HG03442 (cell line): ENCODE measurements at regions not wholly inside any gene's neighbourhood (a gene's known extent, or its start where the extent isn't known, plus 50 kb on each side); places are given as distances from the start of the nearest gene placed in this dataset.
"Not testable (repeated sequence)": the region's sequence is repeated elsewhere in the genome, so short reads cannot be mapped to it uniquely, and the experiment has no call there.

Experiments used
- ATAC-seq: cut with Tn5 transposase; IDR thresholded peaks from one replicate; pipeline ENCODE4 v1.9.1; 2021; ENCODE audit warnings: mild to moderate bottlenecking, moderate library complexity; ENCODE audit not compliant: unreplicated experiment

- no peak for ATAC-seq
Observed at GRCh38 chr5:93235761-93236160, 345.3 kb downstream of the NR2F1-AS1 start.

- no peak for ATAC-seq
Observed at GRCh38 chr5:93226202-93226735, 354.8 kb downstream of the NR2F1-AS1 start.

GRCh38 chr5:93225748-93226147, 355.3 kb downstream of the NR2F1-AS1 start:
- ATAC-seq: no peak

GRCh38 chr5:93224624-93225023, 356.4 kb downstream of the NR2F1-AS1 start:
- ATAC-seq: no peak

GRCh38 chr5:93221773-93222172, 359.2 kb downstream of the NR2F1-AS1 start:
- ATAC-seq: no peak

GRCh38 chr5:93220431-93220830, 360.6 kb downstream of the NR2F1-AS1 start:
- no peak for ATAC-seq

GRCh38 chr5:93219641-93220145, 361.3 kb downstream of the NR2F1-AS1 start:
- ATAC-seq: no peak

- not testable (repeated sequence) for ATAC-seq
Observed at GRCh38 chr5:93213111-93213794, 367.8 kb downstream of the NR2F1-AS1 start.

- no peak for ATAC-seq
Observed at GRCh38 chr5:93209476-93209875, 371.5 kb downstream of the NR2F1-AS1 start.

- no peak for ATAC-seq
Observed at GRCh38 chr5:93208141-93208751, 372.8 kb downstream of the NR2F1-AS1 start.

GRCh38 chr5:93206203-93206602, 374.8 kb downstream of the NR2F1-AS1 start:
- no peak for ATAC-seq

GRCh38 chr5:93201061-93201460, 380.0 kb downstream of the NR2F1-AS1 start:
- ATAC-seq: no peak

- ATAC-seq: no peak
Observed at GRCh38 chr5:93196986-93197385, 384.0 kb downstream of the NR2F1-AS1 start.

GRCh38 chr5:93193431-93194347, 387.3 kb downstream of the NR2F1-AS1 start:
- no peak for ATAC-seq

- no peak for ATAC-seq
Observed at GRCh38 chr5:93192683-93193082, 388.3 kb downstream of the NR2F1-AS1 start.

- no peak for ATAC-seq
Observed at GRCh38 chr5:93192087-93192486, 388.9 kb downstream of the NR2F1-AS1 start.

GRCh38 chr5:93191035-93191817, 389.8 kb downstream of the NR2F1-AS1 start:
- no peak for ATAC-seq

GRCh38 chr5:93189707-93190120, 391.3 kb downstream of the NR2F1-AS1 start:
- ATAC-seq: no peak

- no peak for ATAC-seq
Observed at GRCh38 chr5:93188876-93189485, 392.0 kb downstream of the NR2F1-AS1 start.
